ENCODE measurements at regions not wholly inside any gene's neighbourhood (a gene's known extent, or its start where the extent isn't known, plus 50 kb on each side); places are given as distances from the start of the nearest gene placed in this dataset.

GRCh38 chr13:99662678-99663077 lies 161.4 kb downstream of the TM9SF2 start:
- no peak for DNase-seq (ENCODE audit: low read depth)

- DNase-seq (ENCODE audit: low read depth): no peak
These were observed 160.5 kb downstream of the TM9SF2 start for GRCh38 chr13:99661791-99662190.

GRCh38 chr13:99659866-99660554 lies 158.7 kb downstream of the TM9SF2 start:
- no peak for DNase-seq (ENCODE audit: low read depth)

GRCh38 chr13:99659226-99659625 lies 158.0 kb downstream of the TM9SF2 start:
- no peak for DNase-seq (ENCODE audit: low read depth)

GRCh38 chr13:99658261-99658991 lies 157.2 kb downstream of the TM9SF2 start:
- DNase-seq (ENCODE audit: low read depth): no peak

GRCh38 chr13:99657848-99658260 lies 156.6 kb downstream of the TM9SF2 start:
- no peak for DNase-seq (ENCODE audit: low read depth)

GRCh38 chr13:99656844-99657381 lies 155.6 kb downstream of the TM9SF2 start:
- no peak for DNase-seq (ENCODE audit: low read depth)

GRCh38 chr13:99656092-99656745 lies 154.9 kb downstream of the TM9SF2 start:
- no peak for DNase-seq (ENCODE audit: low read depth)

- no peak for DNase-seq (ENCODE audit: low read depth)
These were observed 154.2 kb downstream of the TM9SF2 start for GRCh38 chr13:99655351-99656091.

GRCh38 chr13:99654076-99654475 lies 152.8 kb downstream of the TM9SF2 start:
- no peak for DNase-seq (ENCODE audit: low read depth)

- no peak for DNase-seq (ENCODE audit: low read depth)
These were observed 152.3 kb downstream of the TM9SF2 start for GRCh38 chr13:99653526-99653925.

- DNase-seq (ENCODE audit: low read depth): no peak
These were observed 151.6 kb downstream of the TM9SF2 start for GRCh38 chr13:99652901-99653300.

GRCh38 chr13:99652141-99652540 lies 150.9 kb downstream of the TM9SF2 start:
- no peak for DNase-seq (ENCODE audit: low read depth)

- no peak for DNase-seq (ENCODE audit: low read depth)
These were observed 149.7 kb downstream of the TM9SF2 start for GRCh38 chr13:99651016-99651415.

- DNase-seq (ENCODE audit: low read depth): no peak
These were observed 149.1 kb downstream of the TM9SF2 start for GRCh38 chr13:99650410-99650809.

GRCh38 chr13:99648927-99649326 lies 147.7 kb downstream of the TM9SF2 start:
- DNase-seq (ENCODE audit: low read depth): no peak

GRCh38 chr13:99648066-99648665 lies 146.9 kb downstream of the TM9SF2 start:
- no peak for DNase-seq (ENCODE audit: low read depth)

- DNase-seq (ENCODE audit: low read depth): no peak
These were observed 146.3 kb downstream of the TM9SF2 start for GRCh38 chr13:99647596-99647985.

- DNase-seq (ENCODE audit: low read depth): no peak
These were observed 145.8 kb downstream of the TM9SF2 start for GRCh38 chr13:99646866-99647595.

- DNase-seq (ENCODE audit: low read depth): no peak
These were observed 141.6 kb downstream of the TM9SF2 start for GRCh38 chr13:99642841-99643240.

GRCh38 chr13:99642006-99642405 lies 140.7 kb downstream of the TM9SF2 start:
- no peak for DNase-seq (ENCODE audit: low read depth)
